HEK293T (cell line): ENCODE measurements at regions not wholly inside any gene's neighbourhood (a gene's known extent, or its start where the extent isn't known, plus 50 kb on each side); places are given as distances from the start of the nearest gene placed in this dataset.

Source experiments
- CTCF ChIA-PET: fragments of 350-600 bp; formaldehyde crosslinking; extraction: SDS; loops from one replicate; lab custom pipeline; 2021; ENCODE audit warnings: antibody characterized with exemption, inconsistent platforms; lab: Yijun Ruan, JAX
- POLR2A ChIA-PET: fragments of 350-600 bp; formaldehyde crosslinking; extraction: SDS; loops from one replicate; lab custom pipeline; 2020; ENCODE audit warnings: antibody characterized with exemption, inconsistent platforms; lab: Yijun Ruan, JAX
- DNase-seq: peaks from one replicate; pipeline ENCODE4 v3.0.0; 2012; ENCODE audit warnings: mixed read lengths; ENCODE audit errors: extremely low spot score
- ARNT ChIP-seq: fragments of 450-650 bp; IDR thresholded peaks from 2 replicates; pipeline ENCODE4 v1.6.1; 2017; ENCODE audit warnings: mild to moderate bottlenecking
- BHLHE40 ChIP-seq: fragments of 450-650 bp; IDR thresholded peaks from 2 replicates; pipeline ENCODE4 v1.6.1; 2016; ENCODE audit warnings: mild to moderate bottlenecking, moderate library complexity, borderline replicate concordance
- CTBP1 ChIP-seq: fragments of 450-650 bp; IDR thresholded peaks from 2 replicates; pipeline ENCODE4 v1.6.1; 2016; ENCODE audit warnings: borderline replicate concordance
- ELF4 ChIP-seq: fragments of 450-650 bp; IDR thresholded peaks from 2 replicates; pipeline ENCODE4 v1.6.1; 2017; ENCODE audit warnings: antibody characterized with exemption
- FOXA1 ChIP-seq: fragments of 450-650 bp; IDR thresholded peaks from 2 replicates; pipeline ENCODE4 v1.6.1; 2016; ENCODE audit warnings: mild to moderate bottlenecking
- FOXK2 ChIP-seq: fragments of 450-650 bp; IDR thresholded peaks from 2 replicates; pipeline ENCODE4 v1.6.1; 2016; ENCODE audit warnings: mild to moderate bottlenecking
- FOXM1 ChIP-seq: fragments of 450-650 bp; IDR thresholded peaks from 2 replicates; pipeline ENCODE4 v1.6.1; 2017; ENCODE audit warnings: mild to moderate bottlenecking, borderline replicate concordance
- HDGF ChIP-seq: fragments of 450-650 bp; IDR thresholded peaks from 2 replicates; pipeline ENCODE4 v1.6.1; 2017; ENCODE audit warnings: antibody characterized with exemption, borderline replicate concordance
- L3MBTL2 ChIP-seq: fragments of 450-650 bp; conservative IDR thresholded peaks from 2 replicates; pipeline ENCODE4 v1.6.1; 2016; ENCODE audit warnings: mild to moderate bottlenecking
- LEF1 ChIP-seq: fragments of 450-650 bp; IDR thresholded peaks from 2 replicates; pipeline ENCODE4 v1.6.1; 2017; ENCODE audit warnings: mild to moderate bottlenecking, borderline replicate concordance
- NFRKB ChIP-seq: fragments of 450-650 bp; IDR thresholded peaks from 2 replicates; pipeline ENCODE4 v1.6.1; 2016; ENCODE audit warnings: mild to moderate bottlenecking, moderate library complexity
- SP1 ChIP-seq: fragments of 450-650 bp; IDR thresholded peaks from 2 replicates; pipeline ENCODE4 v1.6.1; 2017
- SUZ12 ChIP-seq: fragments of 450-650 bp; IDR thresholded peaks from 2 replicates; pipeline ENCODE4 v1.6.1; 2016; ENCODE audit warnings: mild to moderate bottlenecking
- TARDBP ChIP-seq: fragments of 450-650 bp; IDR thresholded peaks from 2 replicates; pipeline ENCODE4 v1.6.1; 2016
- ZNF384 ChIP-seq: fragments of 450-650 bp; IDR thresholded peaks from 2 replicates; pipeline ENCODE4 v1.6.1; 2016
- TF ChIP-seq, protein P1 (sequence below): fragments of 450-650 bp; IDR thresholded peaks from 2 replicates; pipeline ENCODE4 v1.6.1; 2016

DNA sequence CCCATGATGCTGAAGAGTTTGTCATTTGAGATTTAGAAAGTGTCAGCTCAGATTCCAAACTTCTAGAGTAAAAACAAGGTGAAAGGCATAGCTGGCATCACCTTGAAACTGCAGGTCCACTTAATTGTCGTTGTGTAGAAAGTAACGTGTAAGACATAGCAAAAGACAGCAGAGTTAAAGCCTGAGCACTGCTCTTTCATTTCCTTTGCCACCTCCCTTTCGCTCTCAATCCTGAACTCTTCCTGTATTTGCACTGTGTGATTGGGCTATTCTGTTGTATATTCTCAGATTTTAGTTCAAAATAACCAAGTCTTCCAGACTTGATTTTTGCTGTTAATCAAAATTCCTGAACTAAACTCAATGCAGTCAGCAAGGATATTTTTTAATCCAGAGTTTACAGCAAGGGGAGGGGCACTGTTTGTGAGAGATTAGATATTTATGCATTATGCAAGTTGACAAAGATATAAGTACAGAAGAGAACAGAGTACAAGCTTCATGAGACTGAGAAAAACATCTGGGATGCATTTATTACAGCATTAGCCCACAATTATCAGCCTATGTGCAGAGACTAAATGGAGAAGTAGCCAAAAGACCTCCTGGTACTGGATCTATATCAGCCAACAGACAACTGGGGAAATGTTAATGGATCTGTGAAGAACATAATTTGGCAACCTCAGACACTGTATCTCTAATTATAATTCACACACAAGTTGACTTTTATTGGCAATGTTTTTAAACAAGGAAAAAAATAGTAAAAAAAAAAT, 328.6 kb downstream of the SUCLA2 start:
- TF ChIP-seq CTBP1 (no peak), ELF4 (no peak), SUZ12 (no peak), SP1 (no peak), TARDBP (no peak), FOXM1 (no peak)
- TF ChIP-seq, protein P1, sequence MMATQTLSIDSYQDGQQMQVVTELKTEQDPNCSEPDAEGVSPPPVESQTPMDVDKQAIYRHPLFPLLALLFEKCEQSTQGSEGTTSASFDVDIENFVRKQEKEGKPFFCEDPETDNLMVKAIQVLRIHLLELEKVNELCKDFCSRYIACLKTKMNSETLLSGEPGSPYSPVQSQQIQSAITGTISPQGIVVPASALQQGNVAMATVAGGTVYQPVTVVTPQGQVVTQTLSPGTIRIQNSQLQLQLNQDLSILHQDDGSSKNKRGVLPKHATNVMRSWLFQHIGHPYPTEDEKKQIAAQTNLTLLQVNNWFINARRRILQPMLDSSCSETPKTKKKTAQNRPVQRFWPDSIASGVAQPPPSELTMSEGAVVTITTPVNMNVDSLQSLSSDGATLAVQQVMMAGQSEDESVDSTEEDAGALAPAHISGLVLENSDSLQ: no peak
- POLR2A ChIA-PET: no interaction called here
- no peak for DNase-seq
- CTCF ChIA-PET: no interaction called here

DNA sequence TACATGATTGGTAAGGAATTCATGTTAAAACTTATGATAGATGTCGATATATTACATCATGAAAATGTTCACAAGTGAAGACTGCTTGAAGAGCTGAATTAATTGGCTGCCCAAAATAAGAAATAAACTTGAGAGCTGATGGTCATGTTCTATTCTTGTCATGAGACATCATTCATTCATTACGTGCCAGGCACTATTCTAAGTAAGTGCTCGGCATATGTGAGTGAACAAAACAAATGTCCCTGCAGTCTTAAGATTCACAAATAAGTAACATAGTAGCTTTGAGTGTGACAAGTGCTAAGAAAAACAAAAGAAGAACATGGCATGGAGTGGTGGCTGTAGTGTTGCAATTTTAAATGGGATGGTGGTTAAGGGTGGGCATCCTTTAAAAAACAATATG, 329.3 kb downstream of the SUCLA2 start:
- ChIA-PET POLR2A (no interaction called here), CTCF (no interaction called here)
- no peak for DNase-seq
- TF ChIP-seq FOXM1 (no peak), ARNT (no peak), ZNF384 (no peak), SUZ12 (no peak), CTBP1 (no peak), FOXK2 (no peak), TARDBP (no peak), L3MBTL2 (no peak), FOXA1 (no peak), SP1 (no peak), NFRKB (no peak), LEF1 (no peak), HDGF (no peak), BHLHE40 (no peak), ELF4 (no peak)
- TF ChIP-seq, protein P1: no peak

DNA sequence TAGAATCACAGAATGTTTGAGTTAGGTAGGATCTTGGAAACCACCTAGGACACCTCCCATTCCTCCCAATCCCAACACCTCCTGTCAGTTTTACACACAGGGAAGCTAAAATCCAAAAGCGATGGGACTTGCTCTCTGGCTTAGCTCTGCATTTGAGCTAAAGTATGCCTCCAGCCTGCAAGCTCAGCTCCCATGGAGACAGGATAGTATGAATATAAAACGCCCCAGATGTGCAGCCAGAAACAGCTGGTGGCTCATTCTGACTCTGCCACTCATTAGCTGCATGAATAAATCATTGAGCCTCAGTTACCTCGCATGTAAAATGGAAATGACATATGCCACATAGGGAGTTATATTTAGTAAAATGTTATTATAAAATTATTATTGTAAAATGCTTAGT, 336.0 kb downstream of the SUCLA2 start:
- TF ChIP-seq LEF1: no peak
- TF ChIP-seq L3MBTL2: no peak
- no peak for TF ChIP-seq SP1
- no peak for TF ChIP-seq ARNT
- no peak for TF ChIP-seq FOXA1
- TF ChIP-seq ELF4: no peak
- no peak for TF ChIP-seq HDGF
- no peak for TF ChIP-seq ZNF384
- ChIA-PET POLR2A (no interaction called here), CTCF (no interaction called here)
- no peak for DNase-seq

DNA sequence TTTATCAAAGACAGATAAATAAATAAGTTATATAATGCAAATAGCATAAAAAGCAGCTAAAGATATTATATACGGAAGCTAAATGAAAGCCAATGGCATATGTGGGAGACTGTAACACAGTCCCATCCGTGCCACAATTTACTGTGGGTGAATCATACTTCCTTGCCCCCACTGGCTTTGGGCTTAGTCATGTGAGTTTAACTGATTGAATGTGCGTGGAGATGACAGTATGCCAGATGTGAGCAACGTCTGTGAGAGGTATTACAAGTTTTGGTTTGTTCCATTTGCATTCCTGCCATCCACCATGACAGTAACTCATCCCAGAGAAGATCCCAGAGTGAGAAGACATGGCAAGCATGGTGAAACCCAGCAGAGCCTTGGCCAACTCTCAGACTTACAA, 340.0 kb downstream of the SUCLA2 start:
- POLR2A ChIA-PET: no interaction called here

DNA sequence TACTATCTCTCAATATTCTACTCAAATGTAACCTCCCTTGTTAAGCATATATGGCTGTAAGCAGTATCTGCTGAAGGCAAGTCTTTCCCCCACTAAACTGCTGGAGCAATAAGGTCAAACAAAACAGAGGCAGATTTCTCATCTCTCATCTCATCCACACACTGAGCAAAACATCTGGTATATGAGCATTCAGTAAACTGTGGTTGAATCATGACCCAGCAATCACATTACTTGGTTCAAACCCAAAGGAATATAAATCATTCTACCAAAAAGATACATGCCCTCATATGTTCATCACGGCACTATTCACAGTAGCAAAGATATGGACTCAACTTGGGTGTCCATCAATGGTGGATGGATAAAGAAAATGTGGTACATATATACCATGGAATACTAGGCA, 344.4 kb downstream of the SUCLA2 start:
- no peak for TF ChIP-seq L3MBTL2
- no peak for TF ChIP-seq ELF4
- TF ChIP-seq BHLHE40: no peak
- no peak for TF ChIP-seq HDGF
- TF ChIP-seq SP1: no peak
- TF ChIP-seq ZNF384: no peak
- TF ChIP-seq FOXA1: no peak
- TF ChIP-seq NFRKB: no peak
- ChIA-PET CTCF (no interaction called here), POLR2A (no interaction called here)
- DNase-seq: no peak

More for the DNA sequence above, 340.0 kb downstream of the SUCLA2 start:
- no peak for DNase-seq
- TF ChIP-seq BHLHE40: no peak
- no peak for TF ChIP-seq ZNF384
- no peak for TF ChIP-seq ARNT
- TF ChIP-seq TARDBP: no peak
- no peak for TF ChIP-seq L3MBTL2
- no peak for TF ChIP-seq SP1
- no peak for TF ChIP-seq FOXA1
- TF ChIP-seq LEF1: no peak
- no peak for TF ChIP-seq FOXK2
- TF ChIP-seq NFRKB: no peak
- no peak for TF ChIP-seq SUZ12
- TF ChIP-seq FOXM1: no peak
- CTCF ChIA-PET: no interaction called here

DNA sequence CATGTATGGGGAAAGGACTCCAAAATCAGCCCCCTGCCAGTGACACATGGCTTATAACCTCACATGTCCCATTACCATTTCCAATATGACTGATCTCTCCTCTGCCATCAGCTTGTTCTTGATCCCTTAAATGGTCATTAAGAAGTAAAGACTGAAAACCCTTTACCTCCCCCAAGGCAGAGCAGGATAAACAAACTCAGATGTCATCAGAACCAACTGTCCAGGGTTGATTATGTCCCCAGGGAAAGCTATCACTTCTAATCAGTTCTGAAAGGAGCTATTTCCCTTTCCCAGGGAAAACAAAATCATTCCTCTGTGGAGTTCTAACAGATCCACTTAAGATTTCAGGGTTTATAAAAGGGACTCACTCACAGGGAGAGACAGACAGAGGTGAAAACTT, 350.9 kb downstream of the SUCLA2 start:
- no peak for DNase-seq
- ChIA-PET POLR2A (no interaction called here), CTCF (no interaction called here)

More for the DNA sequence above, 350.9 kb downstream of the SUCLA2 start:
- TF ChIP-seq SP1: no peak
- no peak for TF ChIP-seq FOXK2
- TF ChIP-seq ZNF384: no peak
- TF ChIP-seq FOXA1: no peak
- TF ChIP-seq FOXM1: no peak
- TF ChIP-seq TARDBP: no peak
- TF ChIP-seq LEF1: no peak
- no peak for TF ChIP-seq ARNT
- TF ChIP-seq HDGF: no peak
- TF ChIP-seq BHLHE40: no peak
- TF ChIP-seq SUZ12: no peak
- TF ChIP-seq, protein P1: no peak
- no peak for TF ChIP-seq L3MBTL2
- TF ChIP-seq CTBP1: no peak
- TF ChIP-seq ELF4: no peak
- TF ChIP-seq NFRKB: no peak
